GM06990 (cell line): ENCODE measurements at regions not wholly inside any gene's neighbourhood (a gene's known extent, or its start where the extent isn't known, plus 50 kb on each side); places are given as distances from the start of the nearest gene placed in this dataset.

Experiments
- DNase-seq: peaks from one replicate; pipeline ENCODE4 v3.0.0-alpha.2; 2011; ENCODE audit not compliant: insufficient read length; ENCODE audit errors: extremely low read depth
- H3K27me3 ChIP-seq: replicated peaks from 2 replicates; pipeline ENCODE4 v1.6.0; 2011; ENCODE audit warnings: low read length; ENCODE audit not compliant: control insufficient read depth, insufficient read depth
- H3K36me3 ChIP-seq: 2 replicates; pipeline ENCODE4 v1.5.1; 2011; ENCODE audit warnings: low read length; ENCODE audit not compliant: control insufficient read depth, insufficient read depth
- H3K4me3 ChIP-seq: replicated peaks from 2 replicates; pipeline ENCODE4 v1.5.1; 2011; ENCODE audit warnings: low read depth, mild to moderate bottlenecking, control low read depth, low read length
- TF ChIP-seq, protein P1 (sequence below): IDR thresholded peaks from 2 replicates; pipeline ENCODE4 v1.5.1; 2011; ENCODE audit warnings: low read length, control low read depth, mild to moderate bottlenecking, inconsistent platforms; ENCODE audit not compliant: insufficient read depth, poor library complexity, severe bottlenecking

DNA sequence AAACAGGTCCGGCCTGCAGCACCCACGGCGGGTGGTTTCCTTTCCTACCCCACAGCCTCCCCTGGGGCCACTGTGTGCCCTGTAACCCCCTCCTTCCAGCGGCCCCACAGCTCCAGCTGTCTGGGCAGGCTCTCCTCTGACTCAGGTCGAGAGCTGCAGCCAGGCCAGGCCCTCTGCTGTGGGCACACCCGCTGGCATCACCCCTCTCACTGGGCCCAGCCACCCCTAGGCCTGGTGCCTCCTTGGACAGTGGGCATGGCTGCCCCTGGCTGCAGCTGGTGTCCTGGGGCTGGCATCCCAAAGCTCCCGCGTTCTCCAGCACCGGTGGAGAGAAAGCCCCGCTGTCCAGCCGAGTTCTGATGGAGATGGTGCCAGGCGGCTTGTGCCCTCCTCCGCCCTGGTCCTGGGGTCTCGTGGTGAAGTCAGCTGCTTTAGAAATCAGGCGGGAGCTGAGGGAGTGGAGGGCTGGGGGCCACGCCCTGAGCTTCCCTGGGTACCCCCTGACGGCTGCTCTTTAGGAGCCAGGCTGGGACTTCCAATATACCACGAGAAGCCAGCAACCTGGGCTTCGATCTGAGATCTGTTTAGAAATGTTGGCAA is 114.9 kb downstream of the KIF26A start:
- no peak for DNase-seq
- TF ChIP-seq, protein P1, sequence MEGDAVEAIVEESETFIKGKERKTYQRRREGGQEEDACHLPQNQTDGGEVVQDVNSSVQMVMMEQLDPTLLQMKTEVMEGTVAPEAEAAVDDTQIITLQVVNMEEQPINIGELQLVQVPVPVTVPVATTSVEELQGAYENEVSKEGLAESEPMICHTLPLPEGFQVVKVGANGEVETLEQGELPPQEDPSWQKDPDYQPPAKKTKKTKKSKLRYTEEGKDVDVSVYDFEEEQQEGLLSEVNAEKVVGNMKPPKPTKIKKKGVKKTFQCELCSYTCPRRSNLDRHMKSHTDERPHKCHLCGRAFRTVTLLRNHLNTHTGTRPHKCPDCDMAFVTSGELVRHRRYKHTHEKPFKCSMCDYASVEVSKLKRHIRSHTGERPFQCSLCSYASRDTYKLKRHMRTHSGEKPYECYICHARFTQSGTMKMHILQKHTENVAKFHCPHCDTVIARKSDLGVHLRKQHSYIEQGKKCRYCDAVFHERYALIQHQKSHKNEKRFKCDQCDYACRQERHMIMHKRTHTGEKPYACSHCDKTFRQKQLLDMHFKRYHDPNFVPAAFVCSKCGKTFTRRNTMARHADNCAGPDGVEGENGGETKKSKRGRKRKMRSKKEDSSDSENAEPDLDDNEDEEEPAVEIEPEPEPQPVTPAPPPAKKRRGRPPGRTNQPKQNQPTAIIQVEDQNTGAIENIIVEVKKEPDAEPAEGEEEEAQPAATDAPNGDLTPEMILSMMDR = no peak
- H3K36me3 ChIP-seq = no peaks in the 10 kb centered on the region
- no peak overlapping the region for H3K4me3 ChIP-seq
- H3K27me3 ChIP-seq = no peaks in the 10 kb centered on the region

DNA sequence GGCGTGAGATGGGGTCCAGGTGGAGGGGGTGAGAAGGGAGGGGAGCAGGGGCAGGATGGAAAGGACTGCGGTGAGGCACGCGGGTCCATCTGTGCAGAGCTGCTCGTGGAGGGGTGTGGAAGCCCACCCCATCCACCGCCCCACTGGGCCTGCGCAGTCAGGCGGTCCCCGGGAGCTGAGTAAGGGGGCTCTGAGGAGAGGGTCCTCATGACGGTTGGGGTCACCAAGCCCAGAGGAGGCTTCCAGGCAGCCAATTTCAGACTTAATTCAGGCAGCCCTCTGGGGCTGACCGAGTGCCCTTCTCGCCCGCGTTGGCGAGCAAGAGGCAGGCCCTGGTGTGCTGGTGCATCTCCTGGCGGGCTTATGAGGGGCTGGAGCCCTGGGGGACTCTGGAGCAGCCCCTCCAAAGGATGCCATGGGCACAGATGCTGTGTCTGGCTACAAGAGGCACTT is 115.5 kb downstream of the KIF26A start:
- DNase-seq = no peak
- TF ChIP-seq, protein P1 = no peak
- no peaks in the 10 kb centered on the region for H3K36me3 ChIP-seq
- H3K27me3 ChIP-seq = no peaks in the 10 kb centered on the region
- H3K4me3 ChIP-seq = no peak overlapping the region

DNA sequence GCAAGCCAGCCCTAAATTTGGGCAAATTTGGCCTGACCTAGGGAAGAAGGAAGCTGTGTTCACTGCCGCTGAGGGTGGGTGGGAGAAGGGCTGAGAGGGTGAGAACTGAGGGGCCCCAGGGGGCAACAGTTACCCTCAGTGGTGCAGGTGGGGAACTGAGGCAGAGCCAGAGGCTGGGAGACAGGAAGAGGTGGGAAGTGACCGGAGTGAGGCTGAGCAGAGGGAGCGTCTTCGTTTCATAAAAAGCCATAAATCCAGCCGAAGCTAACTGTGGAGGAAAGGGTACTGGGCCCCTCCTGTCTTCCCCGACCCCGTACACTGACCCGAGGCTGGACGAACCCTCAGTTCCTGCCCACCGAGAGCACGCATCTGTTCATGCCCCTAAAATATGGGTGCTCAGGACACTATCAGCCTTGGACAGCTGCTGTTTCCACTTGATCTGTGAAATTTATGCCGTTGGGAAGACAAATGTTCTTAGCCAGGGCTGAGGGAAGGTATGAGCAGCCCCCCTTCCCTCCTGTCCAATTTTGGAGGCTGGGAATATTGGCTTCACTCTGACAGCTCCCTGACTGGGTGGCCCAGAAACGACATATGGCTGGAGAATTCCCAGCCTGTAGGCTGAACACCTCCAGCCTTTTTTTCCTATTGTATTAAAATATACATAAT is 116.5 kb downstream of the KIF26A start:
- H3K4me3 ChIP-seq = no peak overlapping the region
- TF ChIP-seq, protein P1 = no peak
- no peaks in the 10 kb centered on the region for H3K27me3 ChIP-seq
- DNase-seq = no peak
- H3K36me3 ChIP-seq = no peaks in the 10 kb centered on the region

DNA sequence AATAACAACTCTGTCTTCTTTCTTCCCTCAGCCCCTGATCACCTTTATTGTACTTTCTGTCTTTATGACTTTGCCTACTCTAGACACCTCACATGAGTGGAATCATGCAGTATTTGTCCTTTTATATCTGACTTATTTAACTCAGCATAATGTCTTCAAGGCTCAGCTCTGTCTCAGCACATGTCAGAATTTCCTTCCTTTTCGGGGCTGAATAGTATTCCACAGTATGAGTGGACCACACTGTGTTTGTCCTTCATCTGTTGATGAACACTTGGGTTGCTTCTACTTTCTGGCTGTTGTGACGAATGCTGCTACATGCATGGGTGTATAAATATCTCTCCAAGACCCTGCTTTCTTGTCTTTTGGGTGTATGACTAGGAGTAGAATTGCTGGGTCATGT is 117.6 kb downstream of the KIF26A start:
- Histone ChIP-seq H3K27me3 (no peaks in the 10 kb centered on the region), H3K36me3 (no peaks in the 10 kb centered on the region), H3K4me3 (no peak overlapping the region)
- TF ChIP-seq, protein P1 = no peak
- no peak for DNase-seq

DNA sequence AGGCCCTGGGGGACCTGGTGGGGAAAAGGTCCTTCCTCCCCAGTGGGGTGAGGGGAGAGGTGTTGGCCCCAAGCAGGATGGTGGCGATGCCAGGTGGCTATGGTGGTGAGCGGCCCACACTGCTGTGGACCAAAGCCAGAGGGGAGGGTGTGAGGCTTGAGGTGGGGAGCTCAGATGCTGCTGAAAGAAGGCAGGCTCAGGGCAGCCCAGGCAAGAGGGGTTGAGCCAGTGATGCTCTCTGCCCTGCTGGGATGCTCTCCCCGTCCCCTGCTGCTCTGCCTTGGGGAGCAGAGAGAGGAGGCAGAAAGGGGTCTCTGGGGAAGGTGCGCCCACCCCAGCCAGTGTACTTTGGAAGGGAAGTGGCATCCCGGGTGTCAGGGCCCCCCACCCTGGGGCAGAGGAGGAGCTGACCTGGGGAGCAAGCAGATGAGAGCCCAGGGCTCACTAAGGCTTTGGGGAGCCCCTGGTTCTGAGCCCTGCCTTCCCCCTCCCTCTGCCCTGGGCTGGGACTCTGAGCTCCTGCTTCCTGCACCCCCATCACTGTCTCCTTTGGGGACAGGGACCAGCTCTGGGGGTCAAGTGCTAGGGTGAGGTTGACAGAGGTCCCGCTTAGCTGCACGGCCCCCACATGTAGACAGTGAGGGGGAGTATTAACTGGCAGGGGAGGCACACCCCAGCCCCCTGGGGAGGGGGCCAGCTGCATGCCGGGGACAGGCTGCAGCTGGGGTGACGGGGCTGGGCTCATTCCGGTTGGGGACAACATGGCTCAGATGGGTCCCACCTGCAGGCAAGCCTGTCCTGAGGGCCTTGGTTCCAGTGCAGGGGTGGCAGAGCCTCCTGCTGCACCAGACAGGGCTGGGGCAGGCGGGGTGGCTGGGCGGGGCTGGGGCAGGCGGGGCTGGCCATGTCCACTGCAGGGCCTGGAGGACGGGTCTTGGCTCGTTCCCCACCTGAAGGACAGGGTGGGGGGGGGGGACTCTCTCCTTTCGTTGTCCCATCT is 124.4 kb downstream of the KIF26A start:
- TF ChIP-seq, protein P1 = no peak

More for the DNA sequence above, 124.4 kb downstream of the KIF26A start:
- no peaks in the 10 kb centered on the region for H3K27me3 ChIP-seq
- no peaks in the 10 kb centered on the region for H3K36me3 ChIP-seq
- DNase-seq = no peak
- H3K4me3 ChIP-seq = no peak overlapping the region
